Cardiac muscle cell (in vitro differentiated cells and primary cell): ENCODE measurements at regions not wholly inside any gene's neighbourhood (a gene's known extent, or its start where the extent isn't known, plus 50 kb on each side); places are given as distances from the start of the nearest gene placed in this dataset.

Experiments used
- DNase-seq, 2 donors: peaks; one replicate each; pipeline versions ENCODE4 v3.0.0 to v3.0.0-alpha.2; 2010 to 2017; ENCODE audit warnings: low read depth in 1 of 2, low spot score in 1 of 2
- H3K27ac ChIP-seq: fragments of 200-600 bp; sonication (generic); 2 replicates; pipeline ENCODE4 v1.5.1; 2016
- H3K27me3 ChIP-seq: fragments of 200-600 bp; sonication (generic); 2 replicates; pipeline ENCODE4 v1.6.0; 2016; ENCODE audit warnings: control low read depth
- H3K36me3 ChIP-seq: fragments of 200-600 bp; sonication (generic); 2 replicates; pipeline ENCODE4 v1.5.1; 2016; ENCODE audit warnings: control low read depth
- H3K4me1 ChIP-seq: fragments of 200-600 bp; sonication (generic); 2 replicates; pipeline ENCODE4 v1.8.1; 2017; ENCODE audit warnings: low read depth, mild to moderate bottlenecking, mixed run types
- H3K4me3 ChIP-seq: fragments of 200-600 bp; sonication (generic); 2 replicates; pipeline ENCODE4 v1.5.1; 2016; ENCODE audit warnings: mild to moderate bottlenecking
- H3K9me3 ChIP-seq: fragments of 200-600 bp; sonication (generic); 2 replicates; pipeline ENCODE4 v1.5.1; 2017; ENCODE audit warnings: low read depth, mild to moderate bottlenecking, control low read depth
- CTCF ChIP-seq: IDR thresholded peaks from 2 replicates; pipeline ENCODE4 v1.5.1; 2012; ENCODE audit warnings: low read depth, mild to moderate bottlenecking, low read length

DNA sequence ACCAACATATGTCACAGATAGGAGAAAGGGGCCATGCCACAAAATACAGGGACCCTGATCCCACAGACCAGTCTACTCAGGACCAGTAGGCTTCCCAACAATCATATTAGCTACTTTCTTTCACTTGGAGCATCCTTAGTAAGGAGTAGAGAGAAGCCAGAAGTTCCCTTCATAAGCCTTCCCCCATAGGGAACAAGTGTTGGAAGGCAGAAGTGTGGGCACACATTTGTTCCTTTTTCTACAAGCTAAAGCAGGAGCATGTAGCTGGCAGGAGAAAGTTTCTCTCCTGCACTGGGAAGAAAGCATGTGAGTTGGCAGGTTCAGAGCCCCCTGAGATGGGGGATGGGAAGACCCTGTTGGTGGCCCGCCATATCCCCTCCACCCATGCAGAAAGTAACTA lies 165.4 kb downstream of the KCTD12 start:
- no peak for TF ChIP-seq CTCF
- Histone ChIP-seq H3K9me3 (no peaks in the 10 kb centered on the region), H3K4me3 (no peak overlapping the region), H3K27ac (no peak overlapping the region), H3K27me3 (no peaks in the 10 kb centered on the region), H3K4me1 (no peaks in the 10 kb centered on the region), H3K36me3 (no peaks in the 10 kb centered on the region)
- DNase-seq = no peak

GRCh38 chr13:76720416-76720815 lies 165.8 kb downstream of the KCTD12 start:
- Histone ChIP-seq H3K4me1 (no peaks in the 10 kb centered on the region), H3K9me3 (no peaks in the 10 kb centered on the region), H3K4me3 (no peak overlapping the region), H3K27ac (no peak overlapping the region), H3K27me3 (no peaks in the 10 kb centered on the region), H3K36me3 (no peaks in the 10 kb centered on the region)
- no peak for TF ChIP-seq CTCF
- DNase-seq = no peak

- no peaks in the 10 kb centered on the region for H3K27me3 ChIP-seq
- H3K36me3 ChIP-seq = no peaks in the 10 kb centered on the region
- H3K4me3 ChIP-seq = no peak overlapping the region
- H3K27ac ChIP-seq = no peak overlapping the region
- no peaks in the 10 kb centered on the region for H3K9me3 ChIP-seq
- no peaks in the 10 kb centered on the region for H3K4me1 ChIP-seq
- no peak for DNase-seq
- TF ChIP-seq CTCF = no peak
Observed at GRCh38 chr13:76719955-76720354, 166.2 kb downstream of the KCTD12 start.

- DNase-seq = no peak
- H3K9me3 ChIP-seq = no peaks in the 10 kb centered on the region
- no peak for TF ChIP-seq CTCF
- no peaks in the 10 kb centered on the region for H3K27me3 ChIP-seq
- no peaks in the 10 kb centered on the region for H3K4me1 ChIP-seq
- H3K27ac ChIP-seq = no peak overlapping the region
- no peaks in the 10 kb centered on the region for H3K36me3 ChIP-seq
- no peak overlapping the region for H3K4me3 ChIP-seq
Observed at GRCh38 chr13:76717092-76717491, 169.1 kb downstream of the KCTD12 start.

DNA sequence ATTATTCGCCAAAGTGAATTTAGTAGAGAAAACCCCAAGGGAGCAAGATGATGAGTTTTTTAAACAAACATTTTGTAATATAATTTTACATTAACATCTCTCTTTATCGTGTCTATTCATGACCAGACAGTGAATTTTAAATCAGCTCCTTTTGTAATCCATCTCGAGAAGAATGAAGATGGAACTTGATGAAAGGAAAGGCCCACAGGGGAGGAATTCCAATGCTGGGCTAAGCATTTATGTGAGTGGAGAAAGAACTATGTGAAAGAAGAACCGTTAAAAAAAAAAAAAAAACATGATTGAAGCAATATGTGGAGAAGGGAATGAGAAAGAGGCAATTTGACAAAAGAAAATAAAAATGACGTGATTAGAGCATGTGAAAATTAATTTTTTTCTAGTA lies 170.6 kb downstream of the KCTD12 start:
- Histone ChIP-seq H3K4me3 (no peak overlapping the region), H3K27ac (no peak overlapping the region), H3K9me3 (no peaks in the 10 kb centered on the region), H3K4me1 (no peaks in the 10 kb centered on the region), H3K27me3 (no peaks in the 10 kb centered on the region), H3K36me3 (no peaks in the 10 kb centered on the region)
- TF ChIP-seq CTCF = no peak
- no peak for DNase-seq

DNA sequence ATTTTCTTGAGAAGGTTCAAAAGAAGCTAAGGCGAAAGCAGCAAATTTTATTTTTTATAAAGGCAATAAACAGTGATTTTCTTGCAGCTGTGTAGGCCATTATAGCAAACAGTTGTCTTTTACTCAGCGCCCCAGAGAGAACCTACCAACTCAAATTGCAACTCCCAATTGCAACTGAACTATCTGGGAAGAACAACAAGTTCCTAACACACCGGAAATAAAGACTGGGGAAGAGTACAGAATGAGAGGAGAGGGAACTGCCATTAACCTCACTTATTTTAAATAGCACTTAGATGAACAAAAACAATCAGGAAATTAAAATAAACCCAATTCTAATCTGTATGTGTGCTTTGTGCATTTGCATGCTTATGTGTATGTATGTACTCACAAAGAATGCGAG lies 171.1 kb downstream of the KCTD12 start:
- H3K27ac ChIP-seq = no peak overlapping the region
- no peaks in the 10 kb centered on the region for H3K4me1 ChIP-seq
- no peak for TF ChIP-seq CTCF
- H3K9me3 ChIP-seq = no peaks in the 10 kb centered on the region
- no peak for DNase-seq
- H3K36me3 ChIP-seq = no peaks in the 10 kb centered on the region
- H3K27me3 ChIP-seq = no peaks in the 10 kb centered on the region
- H3K4me3 ChIP-seq = no peak overlapping the region
